Skin of body (tissue), 1 donor: ENCODE measurements at regions not wholly inside any gene's neighbourhood (a gene's known extent, or its start where the extent isn't known, plus 50 kb on each side); places are given as distances from the start of the nearest gene placed in this dataset.
"Not testable (repeated sequence)": the region's sequence is repeated elsewhere in the genome, so short reads cannot be mapped to it uniquely, and the experiment has no call there.

ENCODE experiments used
- DNase-seq: peaks from one replicate; lab custom pipeline; 2025; lab: John Stamatoyannopoulos, UW

- DNase-seq, result not testable (repeated sequence)
Measured at GRCh38 chr7:118916120-118916519, 691.6 kb downstream of the ANKRD7 start.

GRCh38 chr7:118918556-118918955 lies 694.1 kb downstream of the ANKRD7 start:
- DNase-seq, result peak; percentile 12

- DNase-seq, result no peak
Measured at GRCh38 chr7:118938845-118939244, 714.3 kb downstream of the ANKRD7 start.

GRCh38 chr7:118944271-118944670 lies 719.8 kb downstream of the ANKRD7 start:
- DNase-seq, result no peak

- DNase-seq, result no peak
Measured at GRCh38 chr7:118945911-118946682, 721.6 kb downstream of the ANKRD7 start.

GRCh38 chr7:118948508-118948907 lies 724.0 kb downstream of the ANKRD7 start:
- no peak for DNase-seq

GRCh38 chr7:118949031-118949430 lies 724.5 kb downstream of the ANKRD7 start:
- no peak for DNase-seq

GRCh38 chr7:118956285-118956684 lies 731.8 kb downstream of the ANKRD7 start:
- not testable (repeated sequence) for DNase-seq

GRCh38 chr7:118969370-118969769 lies 744.9 kb downstream of the ANKRD7 start:
- no peak for DNase-seq

- DNase-seq, result no peak
Measured at GRCh38 chr7:118971706-118972105, 747.2 kb downstream of the ANKRD7 start.

- peak; percentile 32 for DNase-seq
Measured at GRCh38 chr7:118974836-118975235, 750.3 kb downstream of the ANKRD7 start.

- DNase-seq, result peak; percentile 76
Measured at GRCh38 chr7:118995350-118995749, 770.8 kb downstream of the ANKRD7 start.

- DNase-seq, result peak; percentile 91
Measured at GRCh38 chr7:119007236-119007635, 782.7 kb downstream of the ANKRD7 start.

GRCh38 chr7:119010635-119011034 lies 786.1 kb downstream of the ANKRD7 start:
- no peak for DNase-seq

GRCh38 chr7:119026391-119026790 lies 801.9 kb downstream of the ANKRD7 start:
- no peak for DNase-seq

- DNase-seq, result no peak
Measured at GRCh38 chr7:119028736-119029135, 804.2 kb downstream of the ANKRD7 start.

GRCh38 chr7:119032136-119032535 lies 807.6 kb downstream of the ANKRD7 start:
- DNase-seq, result not testable (repeated sequence)

GRCh38 chr7:119033641-119034040 lies 809.1 kb downstream of the ANKRD7 start:
- DNase-seq, result no peak

- DNase-seq, result no peak
Measured at GRCh38 chr7:119037941-119038340, 813.4 kb downstream of the ANKRD7 start.

- DNase-seq, result no peak
Measured at GRCh38 chr7:119046068-119046467, 821.6 kb downstream of the ANKRD7 start.

GRCh38 chr7:119065966-119066365 lies 841.5 kb downstream of the ANKRD7 start:
- DNase-seq, result no peak

- no peak for DNase-seq
Measured at GRCh38 chr7:119086026-119086425, 861.5 kb downstream of the ANKRD7 start.

GRCh38 chr7:119090851-119091250 lies 866.3 kb downstream of the ANKRD7 start:
- no peak for DNase-seq

- DNase-seq, result no peak
Measured at GRCh38 chr7:119096683-119097082, 872.2 kb downstream of the ANKRD7 start.
